ENCODE measurements at regions not wholly inside any gene's neighbourhood (a gene's known extent, or its start where the extent isn't known, plus 50 kb on each side); places are given as distances from the start of the nearest gene placed in this dataset.

DNA sequence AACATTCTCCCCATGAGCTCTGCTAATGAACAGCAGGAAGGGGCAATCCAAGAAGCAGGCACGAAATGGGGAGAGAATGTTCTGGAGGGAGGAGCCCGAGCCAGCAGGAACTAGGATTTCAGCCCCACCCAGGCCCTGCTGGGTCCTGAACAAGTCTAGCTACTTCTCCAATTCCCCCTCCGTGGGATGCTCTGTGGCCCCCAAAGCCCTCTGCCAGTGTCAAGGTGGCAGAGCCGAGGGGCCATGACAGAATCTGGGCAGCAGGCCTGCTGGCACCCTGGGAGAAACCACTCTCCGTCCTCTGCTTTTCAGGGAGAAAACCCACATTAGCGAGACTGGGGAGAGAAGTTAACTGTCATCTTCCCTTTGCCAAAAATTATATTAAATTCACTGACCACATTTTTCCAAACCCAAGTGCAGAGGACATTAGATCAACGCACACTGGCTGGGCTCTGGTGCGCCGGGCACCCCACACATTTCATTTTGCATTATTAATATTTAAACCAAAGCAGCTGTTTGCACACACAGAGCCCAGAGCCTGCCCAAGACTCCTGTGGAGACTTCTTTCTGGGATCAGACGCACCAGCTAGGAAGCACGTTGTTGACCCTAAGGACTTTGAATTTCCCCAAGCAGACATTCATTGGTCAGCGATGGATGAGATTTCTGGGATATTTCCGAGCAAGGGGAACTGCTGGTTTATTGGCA, 80.2 kb upstream of the PKDCC start:
- TF ChIP-seq, protein P1, sequence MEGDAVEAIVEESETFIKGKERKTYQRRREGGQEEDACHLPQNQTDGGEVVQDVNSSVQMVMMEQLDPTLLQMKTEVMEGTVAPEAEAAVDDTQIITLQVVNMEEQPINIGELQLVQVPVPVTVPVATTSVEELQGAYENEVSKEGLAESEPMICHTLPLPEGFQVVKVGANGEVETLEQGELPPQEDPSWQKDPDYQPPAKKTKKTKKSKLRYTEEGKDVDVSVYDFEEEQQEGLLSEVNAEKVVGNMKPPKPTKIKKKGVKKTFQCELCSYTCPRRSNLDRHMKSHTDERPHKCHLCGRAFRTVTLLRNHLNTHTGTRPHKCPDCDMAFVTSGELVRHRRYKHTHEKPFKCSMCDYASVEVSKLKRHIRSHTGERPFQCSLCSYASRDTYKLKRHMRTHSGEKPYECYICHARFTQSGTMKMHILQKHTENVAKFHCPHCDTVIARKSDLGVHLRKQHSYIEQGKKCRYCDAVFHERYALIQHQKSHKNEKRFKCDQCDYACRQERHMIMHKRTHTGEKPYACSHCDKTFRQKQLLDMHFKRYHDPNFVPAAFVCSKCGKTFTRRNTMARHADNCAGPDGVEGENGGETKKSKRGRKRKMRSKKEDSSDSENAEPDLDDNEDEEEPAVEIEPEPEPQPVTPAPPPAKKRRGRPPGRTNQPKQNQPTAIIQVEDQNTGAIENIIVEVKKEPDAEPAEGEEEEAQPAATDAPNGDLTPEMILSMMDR (IDR thresholded peaks at IDR 0.05), result no peak
- no peak for TF ChIP-seq EP300 (IDR thresholded peaks at IDR 0.05)
